ENCODE measurements at regions not wholly inside any gene's neighbourhood (a gene's known extent, or its start where the extent isn't known, plus 50 kb on each side); places are given as distances from the start of the nearest gene placed in this dataset.

GRCh38 chr22:48701296-48702030, 1126.2 kb downstream of the BRD1 start:
- TF ChIP-seq CTCF (IDR thresholded peaks at IDR 0.05; ENCODE audit: low read depth, low read length) = no peak
- no peak for DNase-seq (ENCODE audit: extremely low read depth, low read depth)

- TF ChIP-seq CTCF (IDR thresholded peaks at IDR 0.05; ENCODE audit: low read depth, low read length) = no peak
- no peak for DNase-seq (ENCODE audit: extremely low read depth, low read depth)
These were observed 1126.9 kb downstream of the BRD1 start for GRCh38 chr22:48700566-48701295.

- DNase-seq (ENCODE audit: extremely low read depth, low read depth) = no peak
These were observed 1127.5 kb downstream of the BRD1 start for GRCh38 chr22:48700180-48700565.

GRCh38 chr22:48699511-48699910, 1128.2 kb downstream of the BRD1 start:
- no peak for DNase-seq (ENCODE audit: extremely low read depth, low read depth)
- no peak for TF ChIP-seq CTCF (IDR thresholded peaks at IDR 0.05; ENCODE audit: low read depth, low read length)

More at GRCh38 chr22:48700180-48700565, 1127.5 kb downstream of the BRD1 start:
- TF ChIP-seq CTCF (IDR thresholded peaks at IDR 0.05; ENCODE audit: low read depth, low read length) = no peak

- no peak for TF ChIP-seq CTCF (IDR thresholded peaks at IDR 0.05; ENCODE audit: low read depth, low read length)
- DNase-seq (ENCODE audit: extremely low read depth, low read depth) = no peak
These were observed 1129.1 kb downstream of the BRD1 start for GRCh38 chr22:48698618-48699017.

GRCh38 chr22:48697694-48698276, 1129.9 kb downstream of the BRD1 start:
- DNase-seq (ENCODE audit: extremely low read depth, low read depth) = no peak
- TF ChIP-seq CTCF (IDR thresholded peaks at IDR 0.05; ENCODE audit: low read depth, low read length) = no peak

GRCh38 chr22:48697223-48697622, 1130.5 kb downstream of the BRD1 start:
- no peak for TF ChIP-seq CTCF (IDR thresholded peaks at IDR 0.05; ENCODE audit: low read depth, low read length)
- no peak for DNase-seq (ENCODE audit: extremely low read depth, low read depth)
